ENCODE measurements at regions not wholly inside any gene's neighbourhood (a gene's known extent, or its start where the extent isn't known, plus 50 kb on each side); places are given as distances from the start of the nearest gene placed in this dataset.

DNA sequence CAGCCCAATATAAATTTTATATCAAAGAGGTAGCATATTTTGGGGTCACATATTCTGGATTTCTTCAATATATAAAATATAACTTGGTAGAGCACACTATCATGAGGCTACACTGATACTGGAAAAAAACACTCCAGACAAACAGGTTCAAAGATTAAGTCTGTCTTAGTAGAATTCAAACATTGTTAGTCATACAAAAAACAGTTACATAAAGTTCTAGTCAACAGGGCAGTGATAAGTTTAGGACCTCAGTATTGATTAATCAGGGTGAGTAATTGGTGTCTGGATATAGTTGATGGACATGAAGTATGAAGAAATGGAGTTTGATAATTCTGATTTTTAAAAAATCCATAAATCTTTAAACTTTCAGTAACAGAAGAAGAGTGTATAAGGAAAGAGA, 1291.3 kb downstream of the FSTL5 start:
- TF ChIP-seq EZH2 (IDR thresholded peaks at IDR 0.05) (no peak), POLR2AphosphoS5 (IDR thresholded peaks at IDR 0.05; ENCODE audit: borderline replicate concordance, low read depth, low read length) (no peak)
